ENCODE measurements at regions not wholly inside any gene's neighbourhood (a gene's known extent, or its start where the extent isn't known, plus 50 kb on each side); places are given as distances from the start of the nearest gene placed in this dataset.

DNA sequence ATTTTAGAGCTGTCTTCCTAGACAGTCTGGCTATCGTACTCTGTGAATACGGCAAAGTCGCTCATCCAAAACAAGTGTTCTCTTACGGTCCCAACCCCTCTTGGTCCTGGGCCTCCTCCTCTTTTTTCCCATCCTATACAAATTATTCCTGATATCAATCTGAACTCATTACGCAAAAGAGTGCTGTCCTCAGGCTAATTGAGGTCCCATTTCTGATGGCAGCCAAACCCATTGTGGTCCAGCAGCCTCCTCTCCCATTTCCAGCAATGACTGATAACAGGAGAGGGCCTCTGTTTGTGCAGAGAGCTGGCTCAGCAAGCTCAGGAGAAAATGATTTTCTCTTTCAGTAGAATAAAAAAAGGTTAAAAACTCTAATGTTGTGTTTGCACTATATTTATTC lies 203.4 kb upstream of the GHITM start:
- CTCF ChIA-PET: no interaction called here
- intact Hi-C loops (cut with micrococcal nuclease): no loop called here
- Mint-ChIP-seq H3K9me3 (no peaks in the 10 kb centered on the region), H3K4me1 (ENCODE audit: low read depth) (no peaks in the 10 kb centered on the region), H3K36me3 (ENCODE audit: low read depth) (no peaks in the 10 kb centered on the region), H3K4me3 (no peak overlapping the region), H3K27ac (no peak overlapping the region), H3K27me3 (ENCODE audit: low read depth) (peaks cover 3% of the 10 kb centered on the region)
- no peak for DNase-seq

DNA sequence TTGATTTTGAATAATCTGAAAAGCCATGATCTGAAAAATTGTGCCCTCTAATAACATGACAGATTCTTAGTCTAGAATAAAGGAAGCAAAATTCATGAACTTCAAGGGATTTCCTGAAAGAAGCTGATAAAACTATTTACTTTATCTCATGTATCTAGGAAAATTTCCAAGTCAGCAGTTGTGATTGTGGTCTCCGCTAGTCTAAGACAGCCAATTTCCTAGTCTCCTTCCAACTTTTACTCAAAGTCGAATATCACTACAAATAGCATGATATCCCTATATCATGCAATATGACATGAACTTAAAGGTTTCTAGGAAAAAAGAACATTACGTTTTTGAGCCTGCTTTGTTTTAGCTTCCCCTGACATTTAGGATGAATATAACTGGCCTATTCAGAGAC lies 202.1 kb upstream of the GHITM start:
- Mint-ChIP-seq H3K4me3 (no peak overlapping the region), H3K9me3 (no peaks in the 10 kb centered on the region), H3K27ac (no peak overlapping the region), H3K4me1 (ENCODE audit: low read depth) (no peaks in the 10 kb centered on the region), H3K27me3 (ENCODE audit: low read depth) (peaks cover 3% of the 10 kb centered on the region), H3K36me3 (ENCODE audit: low read depth) (no peaks in the 10 kb centered on the region)
- no peak for DNase-seq
- intact Hi-C loops (cut with micrococcal nuclease): no loop called here
- CTCF ChIA-PET: no interaction called here

DNA sequence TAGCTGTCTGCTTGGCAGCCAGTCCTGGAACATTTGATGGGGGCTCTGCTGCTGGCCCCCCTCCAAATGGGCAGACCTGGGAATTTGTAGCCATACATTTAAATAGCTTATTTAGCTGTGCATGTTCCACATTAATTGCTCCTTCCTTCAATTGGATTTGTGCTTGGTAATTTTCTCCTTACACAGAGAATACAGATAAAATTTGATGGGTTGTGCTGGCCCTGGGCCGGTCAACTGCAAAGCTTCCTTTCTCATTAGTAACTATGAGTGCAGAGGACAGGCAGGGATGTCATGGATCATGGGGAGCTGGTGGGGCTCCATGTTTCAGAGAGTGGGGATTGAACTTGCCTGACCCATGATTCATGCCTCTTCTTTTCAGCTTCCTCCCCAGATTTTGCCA lies 201.5 kb upstream of the GHITM start:
- DNase-seq: no peak
- Mint-ChIP-seq H3K27me3 (ENCODE audit: low read depth) (peaks cover 3% of the 10 kb centered on the region), H3K36me3 (ENCODE audit: low read depth) (no peaks in the 10 kb centered on the region), H3K27ac (no peak overlapping the region), H3K4me1 (ENCODE audit: low read depth) (no peaks in the 10 kb centered on the region), H3K9me3 (no peaks in the 10 kb centered on the region), H3K4me3 (no peak overlapping the region)
- CTCF ChIA-PET: no interaction called here
- intact Hi-C loops (cut with micrococcal nuclease): no loop called here

DNA sequence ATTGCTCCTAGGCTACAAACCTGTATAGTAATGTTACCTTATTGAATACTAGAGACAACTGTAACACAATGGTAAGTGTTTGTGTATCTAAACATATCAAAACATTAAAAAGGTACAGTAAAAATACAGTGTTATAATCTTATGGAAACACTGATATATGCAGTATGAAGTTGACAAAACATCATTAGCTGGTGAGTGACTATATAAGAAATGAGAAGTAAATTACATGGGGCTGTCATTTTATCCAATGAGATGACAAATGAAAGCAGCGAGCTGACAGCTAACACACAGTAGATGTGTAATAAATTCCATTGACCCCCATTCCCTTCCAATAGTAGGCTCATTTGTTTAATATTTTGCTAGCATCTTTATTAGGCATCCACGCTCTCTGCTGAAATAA lies 198.1 kb upstream of the GHITM start:
- intact Hi-C loops (cut with micrococcal nuclease): no loop called here
- Mint-ChIP-seq H3K36me3 (ENCODE audit: low read depth) (no peaks in the 10 kb centered on the region), H3K27me3 (ENCODE audit: low read depth) (peaks cover 6% of the 10 kb centered on the region), H3K4me1 (ENCODE audit: low read depth) (no peaks in the 10 kb centered on the region), H3K9me3 (no peaks in the 10 kb centered on the region), H3K27ac (no peak overlapping the region), H3K4me3 (no peak overlapping the region)
- no peak for DNase-seq
- CTCF ChIA-PET: no interaction called here

DNA sequence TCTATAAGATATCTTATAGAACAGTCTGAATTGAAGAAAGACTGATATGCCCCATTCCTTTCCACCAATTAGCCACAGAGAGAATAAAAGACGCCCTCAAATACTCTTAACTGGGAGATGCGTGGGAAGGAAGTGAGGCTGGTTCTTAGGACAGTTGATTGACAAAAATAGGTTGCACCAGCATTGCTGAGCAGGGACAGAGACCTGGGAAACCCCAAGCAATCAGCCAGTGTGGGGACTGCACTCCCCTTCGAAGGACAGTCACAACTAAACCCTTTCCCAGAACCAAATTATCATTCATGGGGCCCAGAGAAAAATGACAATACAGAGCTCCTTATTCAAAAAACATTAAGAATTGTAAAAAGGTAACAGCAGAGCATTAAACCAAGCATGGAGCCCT lies 196.9 kb upstream of the GHITM start:
- no peaks in the 10 kb centered on the region for H3K36me3 Mint-ChIP-seq (ENCODE audit: low read depth)
- H3K27me3 Mint-ChIP-seq (ENCODE audit: low read depth): peaks cover 6% of the 10 kb centered on the region
- DNase-seq: no peak
- no peaks in the 10 kb centered on the region for H3K9me3 Mint-ChIP-seq
- H3K4me1 Mint-ChIP-seq (ENCODE audit: low read depth): no peaks in the 10 kb centered on the region
- H3K27ac Mint-ChIP-seq: no peak overlapping the region
- CTCF ChIA-PET: no interaction called here
- intact Hi-C loops (cut with micrococcal nuclease): no loop called here
- no peak overlapping the region for H3K4me3 Mint-ChIP-seq

DNA sequence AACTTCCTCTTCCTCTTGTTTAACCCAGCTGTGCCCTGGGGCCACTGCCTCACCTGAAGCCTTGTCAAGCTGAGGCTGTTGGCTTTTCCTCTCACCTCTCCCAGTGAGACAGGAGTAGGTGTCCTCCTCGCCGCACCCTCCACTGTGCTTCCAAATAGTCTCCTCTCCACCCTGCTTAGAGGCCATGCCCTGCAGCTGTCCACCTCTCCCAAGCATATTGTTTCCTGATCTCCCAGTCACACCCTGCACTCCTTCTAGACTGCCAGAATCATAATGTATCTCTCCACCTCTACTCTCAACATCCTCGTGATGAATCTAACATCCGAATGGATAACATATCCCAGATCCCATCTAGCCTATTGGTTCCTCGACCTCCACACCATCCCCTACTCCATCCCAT lies 196.3 kb upstream of the GHITM start:
- no peak overlapping the region for H3K27ac Mint-ChIP-seq
- peaks cover 6% of the 10 kb centered on the region for H3K27me3 Mint-ChIP-seq (ENCODE audit: low read depth)
- CTCF ChIA-PET: no interaction called here
- intact Hi-C loops (cut with micrococcal nuclease): no loop called here
- H3K4me3 Mint-ChIP-seq: no peak overlapping the region
- no peaks in the 10 kb centered on the region for H3K36me3 Mint-ChIP-seq (ENCODE audit: low read depth)
- no peaks in the 10 kb centered on the region for H3K4me1 Mint-ChIP-seq (ENCODE audit: low read depth)
- no peaks in the 10 kb centered on the region for H3K9me3 Mint-ChIP-seq
- DNase-seq: no peak

DNA sequence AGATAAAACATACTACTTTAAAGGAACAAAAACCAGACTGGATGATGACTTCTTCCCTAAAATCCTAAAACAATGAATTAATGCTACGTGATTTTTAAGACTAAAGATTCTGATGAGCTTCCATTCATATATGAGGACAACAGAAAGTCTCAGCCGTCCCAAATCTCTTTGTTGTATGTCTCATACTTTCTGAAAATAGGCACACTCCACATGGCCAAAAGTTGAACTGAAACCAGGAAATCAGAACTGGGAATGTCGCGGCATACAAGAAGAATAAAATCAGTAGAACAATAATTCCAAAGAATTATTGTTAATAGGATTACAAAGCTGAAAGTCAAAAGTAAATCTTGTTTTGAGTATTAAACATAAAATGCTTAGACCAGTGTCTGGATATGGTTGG lies 195.4 kb upstream of the GHITM start:
- no peak overlapping the region for H3K27ac Mint-ChIP-seq
- intact Hi-C loops (cut with micrococcal nuclease): no loop called here
- H3K9me3 Mint-ChIP-seq: no peaks in the 10 kb centered on the region
- H3K36me3 Mint-ChIP-seq (ENCODE audit: low read depth): no peaks in the 10 kb centered on the region
- CTCF ChIA-PET: no interaction called here
- H3K27me3 Mint-ChIP-seq (ENCODE audit: low read depth): peaks cover 8% of the 10 kb centered on the region
- H3K4me3 Mint-ChIP-seq: no peak overlapping the region
- H3K4me1 Mint-ChIP-seq (ENCODE audit: low read depth): no peaks in the 10 kb centered on the region
- DNase-seq: no peak

DNA sequence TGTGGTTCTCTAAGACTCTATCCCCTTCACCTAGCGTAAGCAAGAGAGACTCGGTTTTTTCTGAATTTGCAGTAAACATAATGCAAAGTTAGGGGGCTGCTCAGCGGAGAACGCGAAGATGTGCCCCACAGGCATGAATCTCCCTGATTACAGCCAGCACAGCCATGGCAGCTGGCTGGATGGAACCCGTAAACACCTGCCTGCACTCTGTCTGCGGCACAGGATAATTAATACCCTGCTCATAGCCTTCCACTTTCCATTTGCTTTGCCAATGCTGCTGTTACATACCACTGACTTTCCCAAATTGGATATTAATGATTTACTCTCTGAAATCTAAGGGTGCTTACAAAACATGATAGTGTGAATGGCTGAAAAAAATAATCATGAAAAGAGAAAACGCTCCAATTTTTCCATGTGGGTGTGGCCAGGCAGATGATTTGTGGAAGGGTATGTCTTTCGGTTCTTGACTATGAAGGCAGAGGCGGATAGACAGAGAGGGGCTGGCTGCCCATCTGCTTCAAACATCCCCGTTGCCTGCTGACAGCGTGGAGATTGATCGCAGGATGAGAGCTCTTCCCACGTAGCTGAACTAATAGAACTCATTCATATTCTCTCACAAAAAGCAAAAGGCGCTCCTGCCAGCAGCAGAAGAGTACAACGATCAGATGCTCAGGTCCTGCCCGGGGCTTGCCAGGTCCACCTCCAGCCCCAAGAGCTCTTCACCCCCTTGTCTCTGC lies 193.2 kb upstream of the GHITM start:
- no peaks in the 10 kb centered on the region for H3K36me3 Mint-ChIP-seq (ENCODE audit: low read depth)
- H3K27ac Mint-ChIP-seq: no peak overlapping the region
- intact Hi-C loops (cut with micrococcal nuclease): no loop called here
- H3K4me3 Mint-ChIP-seq: no peak overlapping the region
- no peak for DNase-seq
- H3K27me3 Mint-ChIP-seq (ENCODE audit: low read depth): peaks cover 8% of the 10 kb centered on the region
- no peaks in the 10 kb centered on the region for H3K9me3 Mint-ChIP-seq
- CTCF ChIA-PET: no interaction called here
- H3K4me1 Mint-ChIP-seq (ENCODE audit: low read depth): no peaks in the 10 kb centered on the region

DNA sequence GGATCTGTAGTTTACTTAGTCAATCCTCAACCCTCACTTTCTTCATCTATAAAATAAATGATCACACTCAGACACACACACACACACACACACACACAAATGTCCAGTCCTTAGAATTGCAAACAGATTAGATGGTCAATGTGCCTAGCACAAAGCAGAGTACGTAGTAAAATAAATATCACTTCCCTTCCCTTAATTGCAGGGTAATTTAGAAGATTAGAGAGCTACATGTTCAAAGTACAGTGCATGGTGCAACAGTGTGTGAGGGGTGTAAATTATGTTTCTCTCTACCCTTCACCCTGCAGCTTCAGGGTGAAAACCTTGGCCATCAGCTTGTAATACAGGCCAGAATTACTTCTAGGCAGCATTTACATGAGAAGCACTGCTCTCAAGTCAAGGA lies 187.0 kb upstream of the GHITM start:
- intact Hi-C loops (cut with micrococcal nuclease): no loop called here
- no peak for DNase-seq
- CTCF ChIA-PET: interaction anchor here (0.5 to 0.8 kb wide), 2 partner anchors 10 to 112 kb away, joined by 3 read pairs; no protein-coding TSS in a partner anchor
- Mint-ChIP-seq H3K9me3 (no peaks in the 10 kb centered on the region), H3K4me3 (no peak overlapping the region), H3K27ac (no peak overlapping the region), H3K36me3 (ENCODE audit: low read depth) (no peaks in the 10 kb centered on the region), H3K27me3 (ENCODE audit: low read depth) (peaks cover 13% of the 10 kb centered on the region), H3K4me1 (ENCODE audit: low read depth) (no peaks in the 10 kb centered on the region)

DNA sequence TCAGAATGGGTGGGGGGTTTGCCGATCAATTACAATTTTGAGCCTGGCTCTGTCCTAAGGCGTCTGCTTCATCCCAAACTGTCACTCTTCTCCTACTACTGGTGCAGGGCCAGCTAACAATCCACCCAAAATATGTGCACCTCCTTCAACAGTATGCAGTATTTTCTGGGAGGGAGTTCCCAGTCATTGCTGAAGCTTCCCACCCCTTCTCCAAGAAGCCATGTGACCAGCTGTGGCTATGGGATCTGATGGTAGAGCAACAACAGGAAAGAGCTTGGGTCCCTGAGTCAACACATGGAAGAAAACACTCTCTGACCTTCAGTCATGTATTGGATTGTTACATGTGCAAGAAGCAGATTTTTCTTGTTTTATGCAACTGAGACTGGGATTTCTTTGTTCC lies 185.7 kb upstream of the GHITM start:
- Mint-ChIP-seq H3K9me3 (no peaks in the 10 kb centered on the region), H3K4me1 (ENCODE audit: low read depth) (no peaks in the 10 kb centered on the region), H3K27me3 (ENCODE audit: low read depth) (peaks cover 13% of the 10 kb centered on the region), H3K27ac (no peak overlapping the region), H3K4me3 (no peak overlapping the region), H3K36me3 (ENCODE audit: low read depth) (no peaks in the 10 kb centered on the region)
- intact Hi-C loops (cut with micrococcal nuclease): no loop called here
- CTCF ChIA-PET: no interaction called here
- no peak for DNase-seq

DNA sequence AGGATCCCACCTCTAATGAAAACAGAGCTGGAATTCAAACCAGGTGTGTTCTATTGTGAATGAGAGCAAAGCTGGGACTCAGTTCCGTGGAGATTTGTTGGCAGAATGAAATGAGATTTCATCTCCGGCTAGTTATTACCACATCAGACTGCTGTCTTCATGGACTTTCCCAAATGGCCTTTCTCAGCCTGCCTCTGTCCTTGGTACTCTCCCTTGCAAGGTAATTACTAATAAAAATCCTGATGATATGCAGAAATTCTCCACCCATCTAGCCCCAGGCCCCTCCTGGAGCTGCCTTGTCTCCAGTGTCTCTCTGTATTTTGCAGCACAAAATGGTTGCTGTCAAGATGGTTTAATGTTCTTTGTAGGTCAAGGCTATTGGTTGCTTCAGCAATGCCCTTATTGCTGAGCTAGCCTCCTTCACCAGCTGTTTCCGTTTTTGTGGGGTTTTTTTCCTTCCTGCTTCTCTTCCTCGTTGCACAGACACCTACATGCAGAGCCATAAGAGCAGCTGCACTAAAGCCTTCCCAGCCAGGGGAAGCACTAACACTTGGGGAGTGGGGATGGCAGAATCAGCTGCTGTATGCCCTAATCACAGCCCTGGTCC lies 185.0 kb upstream of the GHITM start:
- intact Hi-C loops (cut with micrococcal nuclease): no loop called here
- H3K4me3 Mint-ChIP-seq: no peak overlapping the region
- no peak for DNase-seq
- no peaks in the 10 kb centered on the region for H3K36me3 Mint-ChIP-seq (ENCODE audit: low read depth)
- H3K9me3 Mint-ChIP-seq: no peaks in the 10 kb centered on the region
- peaks cover 8% of the 10 kb centered on the region for H3K27me3 Mint-ChIP-seq (ENCODE audit: low read depth)
- H3K4me1 Mint-ChIP-seq (ENCODE audit: low read depth): no peaks in the 10 kb centered on the region
- H3K27ac Mint-ChIP-seq: no peak overlapping the region
- CTCF ChIA-PET: no interaction called here

DNA sequence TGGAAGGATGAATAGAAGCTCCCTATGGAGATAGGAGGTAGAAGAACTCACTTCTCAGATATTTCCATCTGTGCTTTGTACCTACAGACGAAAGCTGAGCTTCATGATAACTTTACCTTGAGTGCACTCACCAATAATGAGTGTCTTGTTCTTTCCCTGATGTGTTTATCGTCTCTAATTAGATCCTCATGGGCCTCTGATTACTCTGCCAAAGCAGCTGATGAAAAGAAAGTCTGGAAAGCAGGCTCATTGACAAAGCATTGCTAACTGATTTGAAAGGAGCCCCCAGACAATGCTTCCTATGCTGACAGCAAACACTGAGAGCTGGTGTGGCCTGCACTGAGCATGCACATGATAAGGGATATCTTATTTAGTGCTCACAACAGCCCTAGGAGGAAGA lies 183.9 kb upstream of the GHITM start:
- H3K27ac Mint-ChIP-seq: no peak overlapping the region
- DNase-seq: no peak
- H3K4me1 Mint-ChIP-seq (ENCODE audit: low read depth): no peaks in the 10 kb centered on the region
- no peak overlapping the region for H3K4me3 Mint-ChIP-seq
- no peaks in the 10 kb centered on the region for H3K9me3 Mint-ChIP-seq
- CTCF ChIA-PET: no interaction called here
- H3K27me3 Mint-ChIP-seq (ENCODE audit: low read depth): peaks cover 8% of the 10 kb centered on the region
- no peaks in the 10 kb centered on the region for H3K36me3 Mint-ChIP-seq (ENCODE audit: low read depth)
- intact Hi-C loops (cut with micrococcal nuclease): no loop called here

DNA sequence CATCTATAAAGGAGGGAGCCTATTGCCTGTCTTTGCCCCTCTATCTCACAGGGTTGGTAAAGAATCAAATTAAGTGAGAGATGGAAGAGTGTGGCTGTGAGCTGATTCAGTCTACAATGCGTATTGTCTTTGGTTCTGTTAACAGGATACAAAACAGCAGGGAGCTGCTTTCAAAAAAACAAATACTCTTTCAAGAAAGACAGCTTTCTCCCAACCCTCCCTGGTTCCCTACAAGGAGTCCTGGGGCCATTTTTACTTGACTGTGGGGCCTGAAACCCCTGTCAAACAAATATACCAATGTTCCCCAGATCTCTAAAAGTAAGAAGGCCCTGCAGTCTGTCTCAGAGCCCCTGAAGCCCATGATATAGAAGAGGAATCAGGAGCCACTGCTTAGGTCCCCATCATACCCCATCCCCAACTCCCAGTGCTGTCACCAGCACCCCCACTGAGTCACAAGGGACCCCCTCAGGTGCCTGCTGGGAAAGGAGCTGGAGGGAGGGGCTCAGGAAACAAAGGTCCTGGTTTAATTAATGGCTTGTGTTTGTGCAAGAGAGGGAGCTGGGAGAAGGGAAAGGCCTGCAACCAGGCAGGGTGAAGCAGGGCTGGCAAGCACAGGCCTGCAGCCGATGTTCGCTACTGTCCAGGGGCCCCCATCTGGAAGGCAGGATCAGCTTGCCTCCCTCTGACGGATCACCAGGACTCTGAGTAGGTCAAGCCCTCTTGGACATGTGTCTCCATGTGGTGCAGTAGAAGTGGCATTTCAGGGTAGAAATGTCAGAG lies 182.0 kb upstream of the GHITM start:
- Mint-ChIP-seq H3K27me3 (ENCODE audit: low read depth) (peaks cover 8% of the 10 kb centered on the region), H3K9me3 (no peaks in the 10 kb centered on the region), H3K4me3 (no peak overlapping the region), H3K36me3 (ENCODE audit: low read depth) (no peaks in the 10 kb centered on the region), H3K4me1 (ENCODE audit: low read depth) (no peaks in the 10 kb centered on the region), H3K27ac (no peak overlapping the region)
- CTCF ChIA-PET: no interaction called here
- intact Hi-C loops (cut with micrococcal nuclease): no loop called here
- no peak for DNase-seq

Measured in activated naive CD4-positive, alpha-beta T cell treated with anti-CD3 and anti-CD28 coated beads for 36 hours (primary cell).